ENCODE measurements at regions not wholly inside any gene's neighbourhood (a gene's known extent, or its start where the extent isn't known, plus 50 kb on each side); places are given as distances from the start of the nearest gene placed in this dataset.

- TF ChIP-seq, protein P1, sequence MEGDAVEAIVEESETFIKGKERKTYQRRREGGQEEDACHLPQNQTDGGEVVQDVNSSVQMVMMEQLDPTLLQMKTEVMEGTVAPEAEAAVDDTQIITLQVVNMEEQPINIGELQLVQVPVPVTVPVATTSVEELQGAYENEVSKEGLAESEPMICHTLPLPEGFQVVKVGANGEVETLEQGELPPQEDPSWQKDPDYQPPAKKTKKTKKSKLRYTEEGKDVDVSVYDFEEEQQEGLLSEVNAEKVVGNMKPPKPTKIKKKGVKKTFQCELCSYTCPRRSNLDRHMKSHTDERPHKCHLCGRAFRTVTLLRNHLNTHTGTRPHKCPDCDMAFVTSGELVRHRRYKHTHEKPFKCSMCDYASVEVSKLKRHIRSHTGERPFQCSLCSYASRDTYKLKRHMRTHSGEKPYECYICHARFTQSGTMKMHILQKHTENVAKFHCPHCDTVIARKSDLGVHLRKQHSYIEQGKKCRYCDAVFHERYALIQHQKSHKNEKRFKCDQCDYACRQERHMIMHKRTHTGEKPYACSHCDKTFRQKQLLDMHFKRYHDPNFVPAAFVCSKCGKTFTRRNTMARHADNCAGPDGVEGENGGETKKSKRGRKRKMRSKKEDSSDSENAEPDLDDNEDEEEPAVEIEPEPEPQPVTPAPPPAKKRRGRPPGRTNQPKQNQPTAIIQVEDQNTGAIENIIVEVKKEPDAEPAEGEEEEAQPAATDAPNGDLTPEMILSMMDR (IDR thresholded peaks at IDR 0.05): no peak
- no peak for ATAC-seq (ENCODE audit: low FRiP score)
Observed at GRCh38 chr2:134170294-134170693, 83.6 kb upstream of the MGAT5 start.

DNA sequence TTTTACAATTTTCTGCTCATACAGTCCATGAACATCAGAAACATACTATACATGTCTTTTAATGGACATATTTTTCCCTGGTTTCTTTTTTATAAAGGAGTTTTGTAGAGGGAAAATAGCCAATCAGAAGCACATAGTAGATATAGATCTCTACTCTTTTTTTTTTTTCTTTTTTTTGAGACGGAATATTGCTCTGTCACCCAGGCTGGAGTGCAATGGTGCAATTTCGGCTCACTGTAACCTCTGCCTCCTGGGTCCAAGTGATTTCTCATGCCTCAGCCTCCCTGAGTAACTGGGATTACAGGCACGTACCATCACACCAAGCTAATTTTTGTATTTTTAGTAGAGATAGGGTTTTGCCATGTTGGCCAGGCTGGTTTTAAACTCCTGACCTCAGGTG, 83.2 kb upstream of the MGAT5 start:
- TF ChIP-seq, protein P1 (IDR thresholded peaks at IDR 0.05): no peak
- DNase-seq (ENCODE audit: low spot score) (no peak), ATAC-seq (ENCODE audit: low FRiP score) (no peak)

More at GRCh38 chr2:134170294-134170693, 83.6 kb upstream of the MGAT5 start:
- no peak for DNase-seq (ENCODE audit: low spot score)

DNA sequence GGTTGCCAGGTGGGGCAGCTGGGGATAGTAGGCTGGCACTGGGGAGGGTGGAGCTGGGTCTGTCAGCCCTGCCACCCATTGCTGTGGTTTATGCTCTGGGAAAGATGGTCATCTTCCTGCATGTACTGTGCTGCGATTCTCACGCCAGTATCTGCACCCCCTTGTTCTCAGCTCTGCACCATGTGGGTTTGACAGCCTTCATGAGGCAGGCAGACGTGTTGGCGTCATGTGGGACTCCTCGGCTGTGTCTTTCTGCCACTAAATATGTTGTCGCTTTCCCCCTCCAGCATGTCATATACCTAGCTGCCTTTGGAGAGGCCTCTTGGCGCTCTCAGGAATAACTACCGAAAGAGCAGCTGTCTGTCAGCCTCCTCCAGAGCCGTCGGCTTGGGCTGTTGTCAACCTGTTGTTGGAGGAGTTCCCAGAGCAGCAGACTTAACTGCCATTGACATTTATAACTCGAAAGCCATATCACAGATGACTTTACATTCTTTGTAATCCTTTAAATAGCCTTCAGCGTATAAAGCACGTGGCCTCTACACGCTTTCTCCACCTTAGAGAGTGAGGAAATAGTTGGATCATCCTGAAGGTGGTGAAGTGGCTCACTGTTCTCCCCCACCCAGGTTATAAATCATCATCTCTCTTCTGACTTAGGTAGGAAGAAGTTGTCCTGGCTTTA, 80.4 kb upstream of the MGAT5 start:
- TF ChIP-seq, protein P1 (IDR thresholded peaks at IDR 0.05): no peak
- DNase-seq (ENCODE audit: low spot score) (no peak), ATAC-seq (ENCODE audit: low FRiP score) (no peak)

DNA sequence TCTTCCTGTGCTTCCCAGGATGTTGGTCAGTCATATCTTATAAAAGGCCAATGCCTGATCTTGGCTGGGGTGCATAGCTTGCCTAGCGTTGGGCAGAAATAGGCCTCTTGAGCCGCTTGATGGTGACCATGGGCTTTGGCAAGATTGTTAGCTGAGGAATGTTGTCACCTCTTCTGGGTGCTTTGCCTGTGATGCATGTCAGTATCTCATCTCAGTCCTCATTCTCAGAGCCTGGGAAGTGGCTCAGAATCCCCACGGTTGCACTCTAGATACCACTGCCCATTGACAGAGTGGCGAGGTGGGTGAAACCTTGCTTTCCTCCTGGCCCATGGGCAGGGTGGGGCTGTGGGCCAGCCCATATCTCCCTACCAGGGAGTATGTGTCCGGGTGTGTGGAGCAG, 79.2 kb upstream of the MGAT5 start:
- DNase-seq (ENCODE audit: low spot score) (no peak), ATAC-seq (ENCODE audit: low FRiP score) (no peak)
- TF ChIP-seq, protein P1 (IDR thresholded peaks at IDR 0.05): no peak

- no peak for DNase-seq (ENCODE audit: low spot score)
- TF ChIP-seq, protein P1 (IDR thresholded peaks at IDR 0.05): no peak
- no peak for ATAC-seq (ENCODE audit: low FRiP score)
Observed at GRCh38 chr2:134175834-134176233, 78.0 kb upstream of the MGAT5 start.

DNA sequence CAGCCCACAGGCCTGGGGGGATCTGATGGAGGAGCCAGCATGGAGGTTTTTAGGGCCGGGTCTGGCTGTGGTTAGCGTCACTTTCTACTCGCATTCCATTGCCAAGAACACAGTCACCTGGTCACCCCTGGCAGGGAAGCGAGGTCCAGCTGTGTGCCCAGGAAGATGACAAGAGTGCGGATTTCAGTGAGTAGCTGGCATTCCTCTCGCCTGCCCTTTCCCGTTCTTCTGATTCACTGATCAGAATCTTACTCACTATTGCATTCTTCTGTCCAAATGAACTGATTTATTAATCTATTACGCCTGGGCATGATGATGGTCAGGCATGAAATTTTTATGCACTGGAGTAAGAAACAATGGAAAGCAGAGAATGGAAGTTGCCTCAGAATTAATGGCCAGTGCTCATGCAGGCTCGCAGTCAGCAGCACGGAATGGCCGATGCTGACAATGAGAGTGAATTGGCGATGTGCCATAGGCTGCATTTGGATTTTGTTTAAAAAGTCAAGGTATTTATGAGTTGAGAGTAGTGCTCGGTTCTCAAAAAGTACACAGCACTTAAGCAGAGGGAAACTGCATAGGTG, 76.4 kb upstream of the MGAT5 start:
- TF ChIP-seq, protein P1 (IDR thresholded peaks at IDR 0.05): no peak
- DNase-seq (ENCODE audit: low spot score): no peak
- ATAC-seq (ENCODE audit: low FRiP score): no peak

Data from omental fat pad (tissue), 3 donors.